GM12864 (cell line): ENCODE measurements at regions not wholly inside any gene's neighbourhood (a gene's known extent, or its start where the extent isn't known, plus 50 kb on each side); places are given as distances from the start of the nearest gene placed in this dataset.

Source experiments
- DNase-seq: peaks from one replicate; pipeline ENCODE4 v3.0.0-alpha.2; 2011; ENCODE audit warnings: low read depth
- H3K4me3 ChIP-seq: 2 replicates; pipeline ENCODE4 v1.5.1; 2011; ENCODE audit warnings: mild to moderate bottlenecking, low read depth, low read length, control low read depth
- TF ChIP-seq, protein P1 (sequence below): IDR thresholded peaks from 2 replicates; pipeline ENCODE4 v1.5.1; 2011; ENCODE audit warnings: low read depth, mild to moderate bottlenecking, moderate library complexity, low read length, control low read depth, inconsistent platforms; ENCODE audit errors: missing control alignments

DNA sequence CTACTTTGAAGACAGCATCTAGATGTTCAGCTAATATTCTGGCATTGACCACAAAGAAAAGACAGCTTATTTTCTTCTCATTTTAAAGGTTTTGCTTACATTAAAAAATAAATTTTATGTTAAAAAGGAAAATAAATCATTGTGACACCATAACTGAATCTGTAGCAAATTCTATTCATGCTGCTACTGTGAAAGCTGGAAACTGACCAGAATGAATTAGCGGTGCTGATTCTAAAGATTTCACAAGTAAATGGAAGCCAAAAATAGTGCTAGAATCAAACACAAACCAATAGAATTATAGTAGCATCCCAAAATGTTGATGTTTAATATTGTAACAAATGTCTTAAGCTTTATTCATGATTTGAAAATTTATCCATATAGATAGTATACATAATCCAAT is 850.0 kb upstream of the FBXO33 start:
- TF ChIP-seq, protein P1, sequence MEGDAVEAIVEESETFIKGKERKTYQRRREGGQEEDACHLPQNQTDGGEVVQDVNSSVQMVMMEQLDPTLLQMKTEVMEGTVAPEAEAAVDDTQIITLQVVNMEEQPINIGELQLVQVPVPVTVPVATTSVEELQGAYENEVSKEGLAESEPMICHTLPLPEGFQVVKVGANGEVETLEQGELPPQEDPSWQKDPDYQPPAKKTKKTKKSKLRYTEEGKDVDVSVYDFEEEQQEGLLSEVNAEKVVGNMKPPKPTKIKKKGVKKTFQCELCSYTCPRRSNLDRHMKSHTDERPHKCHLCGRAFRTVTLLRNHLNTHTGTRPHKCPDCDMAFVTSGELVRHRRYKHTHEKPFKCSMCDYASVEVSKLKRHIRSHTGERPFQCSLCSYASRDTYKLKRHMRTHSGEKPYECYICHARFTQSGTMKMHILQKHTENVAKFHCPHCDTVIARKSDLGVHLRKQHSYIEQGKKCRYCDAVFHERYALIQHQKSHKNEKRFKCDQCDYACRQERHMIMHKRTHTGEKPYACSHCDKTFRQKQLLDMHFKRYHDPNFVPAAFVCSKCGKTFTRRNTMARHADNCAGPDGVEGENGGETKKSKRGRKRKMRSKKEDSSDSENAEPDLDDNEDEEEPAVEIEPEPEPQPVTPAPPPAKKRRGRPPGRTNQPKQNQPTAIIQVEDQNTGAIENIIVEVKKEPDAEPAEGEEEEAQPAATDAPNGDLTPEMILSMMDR = no peak
- DNase-seq = no peak
- H3K4me3 ChIP-seq = no peak overlapping the region

DNA sequence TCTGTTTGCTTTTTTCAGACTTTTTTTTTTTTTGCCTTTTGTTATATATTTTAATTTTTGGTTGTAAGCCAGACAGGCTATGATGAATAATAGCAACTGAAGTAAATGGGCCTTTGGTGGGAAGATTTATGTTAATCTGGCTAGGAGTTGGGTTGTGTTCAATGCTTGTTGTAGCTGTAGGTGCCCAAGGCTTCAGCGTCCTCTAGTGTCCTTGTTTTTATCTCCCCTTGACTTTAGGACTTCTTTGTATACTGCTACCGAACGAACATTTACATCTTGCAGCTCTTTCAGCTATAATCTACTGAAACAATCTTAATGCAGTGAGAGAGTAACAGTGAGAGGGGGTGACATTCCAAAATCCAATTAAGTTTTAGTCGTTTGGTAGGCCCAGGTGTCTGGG is 848.4 kb upstream of the FBXO33 start:
- TF ChIP-seq, protein P1 = no peak
- no peak overlapping the region for H3K4me3 ChIP-seq
- DNase-seq = no peak

DNA sequence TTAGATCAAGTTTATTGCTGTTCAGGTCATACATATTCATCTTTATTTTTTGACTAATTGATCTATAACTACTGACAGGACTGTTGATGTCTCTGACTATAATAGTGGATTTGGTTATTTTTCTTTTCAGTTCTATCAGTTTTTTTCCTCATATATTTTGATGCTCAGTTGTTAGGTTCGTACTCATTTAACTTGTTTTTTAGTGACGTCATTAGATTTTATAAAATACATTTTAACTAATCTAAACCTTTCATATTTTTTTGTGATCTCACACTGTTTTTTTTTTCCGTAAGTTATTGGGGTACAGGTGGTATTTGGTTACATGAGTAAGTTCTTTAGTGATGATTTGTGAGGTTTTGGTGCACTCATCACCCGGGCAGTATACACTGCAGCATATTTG is 841.2 kb upstream of the FBXO33 start:
- TF ChIP-seq, protein P1 = no peak
- no peak for DNase-seq
- H3K4me3 ChIP-seq = no peak overlapping the region

DNA sequence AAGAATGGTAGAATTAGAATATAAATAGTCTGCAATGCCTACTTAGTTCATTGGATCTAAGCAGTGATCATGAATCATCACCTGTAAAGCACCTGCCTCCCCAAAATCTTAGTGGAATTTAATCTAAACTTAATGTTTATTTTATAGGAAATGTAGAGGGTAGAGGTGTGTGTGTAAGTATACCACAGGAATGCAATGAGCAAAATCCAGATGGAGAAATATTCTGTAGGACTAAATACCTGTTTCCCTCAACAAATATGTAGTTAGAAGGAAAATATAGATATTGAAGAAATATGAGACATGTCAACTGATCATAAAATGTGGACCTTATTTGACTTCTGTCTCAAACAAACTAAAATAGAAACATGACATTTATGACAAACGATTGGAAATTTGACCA is 839.2 kb upstream of the FBXO33 start:
- no peak overlapping the region for H3K4me3 ChIP-seq
- no peak for DNase-seq
- TF ChIP-seq, protein P1 = no peak

DNA sequence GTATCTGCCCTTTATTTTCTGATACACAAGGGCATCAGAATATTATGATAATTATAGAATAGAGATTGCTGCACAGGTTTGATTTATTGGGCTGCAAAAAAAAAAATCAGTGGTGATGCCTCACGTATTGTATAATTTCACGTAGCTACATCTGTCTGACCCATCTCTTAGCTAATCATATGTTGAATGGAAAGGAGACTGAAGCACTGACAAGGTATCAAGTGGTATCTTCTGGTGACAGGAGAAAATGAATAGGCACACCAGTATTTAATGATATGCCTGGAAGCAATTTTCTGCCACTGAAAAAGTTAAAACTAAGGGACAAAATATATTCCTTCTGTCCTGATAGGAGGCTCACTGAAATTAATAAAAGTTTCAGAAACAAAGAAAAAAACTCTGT is 837.2 kb upstream of the FBXO33 start:
- TF ChIP-seq, protein P1 = no peak

DNA sequence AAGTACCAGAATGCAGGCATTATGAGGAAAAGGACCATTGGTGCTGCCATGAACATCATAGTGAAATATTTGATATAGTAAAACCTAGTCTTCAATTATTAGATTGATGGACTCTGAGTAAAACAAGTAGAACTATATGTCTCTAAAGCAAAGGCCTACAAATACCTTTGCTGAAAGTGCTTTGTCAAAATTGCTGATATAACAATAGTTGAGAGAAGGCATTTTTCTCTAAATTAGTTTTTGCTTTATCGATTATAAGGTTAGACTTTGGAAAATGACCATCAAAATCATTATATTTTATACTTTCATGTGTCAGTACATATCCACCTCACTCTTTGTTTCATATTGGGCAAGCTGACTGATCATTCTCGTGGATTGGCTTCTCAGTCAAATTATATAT is 836.0 kb upstream of the FBXO33 start:
- no peak overlapping the region for H3K4me3 ChIP-seq
- TF ChIP-seq, protein P1 = no peak
- DNase-seq = no peak

More for the DNA sequence above, 837.2 kb upstream of the FBXO33 start:
- H3K4me3 ChIP-seq = no peak overlapping the region
- no peak for DNase-seq

DNA sequence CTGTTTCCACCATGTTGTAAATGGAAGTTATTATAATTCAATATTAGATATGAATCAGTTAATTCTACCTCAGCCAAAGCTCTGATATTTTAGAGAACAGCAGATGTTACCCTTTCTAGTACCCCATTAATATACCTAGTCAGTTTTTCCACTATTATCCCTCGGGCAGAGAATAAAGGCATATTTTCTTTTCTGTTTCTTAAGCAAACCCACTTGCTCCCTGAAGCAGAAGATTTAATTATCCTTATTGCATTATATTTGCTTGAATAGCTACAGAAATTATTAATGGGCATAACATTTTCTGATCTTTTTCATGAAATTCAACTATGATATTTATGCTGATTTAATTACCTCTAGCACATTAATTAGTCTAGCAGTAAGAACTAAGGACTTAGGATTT is 832.9 kb upstream of the FBXO33 start:
- H3K4me3 ChIP-seq = no peak overlapping the region
- TF ChIP-seq, protein P1 = no peak
- DNase-seq = no peak
